ENCODE measurements at regions not wholly inside any gene's neighbourhood (a gene's known extent, or its start where the extent isn't known, plus 50 kb on each side); places are given as distances from the start of the nearest gene placed in this dataset.
"Not testable (repeated sequence)": the region's sequence is repeated elsewhere in the genome, so short reads cannot be mapped to it uniquely, and the experiment has no call there.

- H3K9me3 ChIP-seq (ENCODE audit: control insufficient read depth, low read length) = peaks cover 6% of the 10 kb centered on the region
- no peaks in the 10 kb centered on the region for H3K4me1 ChIP-seq (ENCODE audit: control insufficient read depth, insufficient read depth, low read depth, low read length)
- no peak overlapping the region for H4K91ac ChIP-seq (ENCODE audit: low read length)
- H3K79me1 ChIP-seq (replicated peaks; ENCODE audit: low read length, poor library complexity, severe bottlenecking) = no peaks in the 10 kb centered on the region
- peak overlapping the region; percentile 70 for H3K27ac ChIP-seq (ENCODE audit: low read length, poor library complexity, severe bottlenecking)
- H2AK5ac ChIP-seq (ENCODE audit: low read length, severe bottlenecking) = no peak overlapping the region
- no peak overlapping the region for H3K18ac ChIP-seq (ENCODE audit: low read depth in 1 of 2, low read length in 2 of 2)
- H3K14ac ChIP-seq (ENCODE audit: low read length in 2 of 2) = no peak overlapping the region
- H3K4me2 ChIP-seq (ENCODE audit: low read length, poor library complexity, severe bottlenecking) = no peak overlapping the region
- H3K4ac ChIP-seq (ENCODE audit: low read depth in 1 of 2, low read length in 2 of 2) = no peak overlapping the region
- 61% methylated on average over 4 of the region's 5 CpGs for WGBS
- H3K9ac ChIP-seq (ENCODE audit: low read length) = peak overlapping the region; percentile 67
- H2BK12ac ChIP-seq (ENCODE audit: low read length in 2 of 2) = no peak overlapping the region
- peak; percentile 45 for DNase-seq
- no peak overlapping the region for H4K8ac ChIP-seq (ENCODE audit: low read length)
- no peak overlapping the region for H2BK15ac ChIP-seq (ENCODE audit: low read depth, poor library complexity, severe bottlenecking)
- no peak overlapping the region for H3K23ac ChIP-seq (ENCODE audit: low read length in 2 of 2)
- H2BK5ac ChIP-seq (ENCODE audit: low read depth, low read length, poor library complexity, severe bottlenecking) = no peak overlapping the region
- no peaks in the 10 kb centered on the region for H3K36me3 ChIP-seq (ENCODE audit: control insufficient read depth in 1 of 2, insufficient read depth in 2 of 2, low read depth in 1 of 2, low read length in 2 of 2)
- no peaks in the 10 kb centered on the region for H3K27me3 ChIP-seq (ENCODE audit: control insufficient read depth in 1 of 2, insufficient read depth in 1 of 2, low read length in 2 of 2)
- H3K4me3 ChIP-seq (ENCODE audit: insufficient read depth in 1 of 2, low read depth in 1 of 2, low read length in 2 of 2) = no peak overlapping the region
- no peak overlapping the region for H2BK120ac ChIP-seq (ENCODE audit: low read depth, low read length)
- H2AFZ ChIP-seq (ENCODE audit: low read depth, low read length) = no peak overlapping the region
These were observed 248.0 kb downstream of the TRIML1 start for GRCh38 chr4:188387179-188387791.

DNA sequence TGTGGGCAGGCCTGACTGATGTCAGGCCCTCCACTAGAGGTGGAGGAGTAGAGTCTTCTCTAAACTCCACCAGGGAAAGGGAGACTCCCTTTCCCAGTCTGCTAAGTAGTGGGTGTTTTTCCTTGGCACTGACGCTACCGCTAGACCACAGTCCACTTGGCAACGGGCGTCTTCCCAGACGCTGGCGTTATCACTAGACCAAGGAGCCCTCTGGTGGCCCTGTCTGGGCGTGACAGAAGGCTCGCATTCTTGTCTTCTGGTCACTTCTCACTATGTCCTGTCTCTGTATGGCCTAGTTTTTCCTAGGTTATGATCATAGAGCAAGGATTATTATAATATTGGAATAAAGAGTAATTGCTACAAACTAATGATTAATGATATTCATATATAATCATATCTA lies 252.1 kb downstream of the TRIML1 start:
- H3K4me3 ChIP-seq (ENCODE audit: insufficient read depth in 1 of 2, low read depth in 1 of 2, low read length in 2 of 2) = not testable (repeated sequence)

GRCh38 chr4:188396037-188396436 lies 256.8 kb downstream of the TRIML1 start:
- no peak overlapping the region for H2BK5ac ChIP-seq (ENCODE audit: low read depth, low read length, poor library complexity, severe bottlenecking)
- no peak overlapping the region for H2AK5ac ChIP-seq (ENCODE audit: low read length, severe bottlenecking)
- WGBS = 51% methylated on average over 2 of the region's 5 CpGs
- no peak overlapping the region for H3K9ac ChIP-seq (ENCODE audit: low read length)
- H3K9me3 ChIP-seq (ENCODE audit: control insufficient read depth, low read length) = no peaks in the 10 kb centered on the region
- no peak overlapping the region for H3K4me3 ChIP-seq (ENCODE audit: insufficient read depth in 1 of 2, low read depth in 1 of 2, low read length in 2 of 2)
- peak overlapping the region in 1 of 2 experiments; percentile 6 for H3K4ac ChIP-seq (ENCODE audit: low read depth in 1 of 2, low read length in 2 of 2)
- no peaks in the 10 kb centered on the region for H3K36me3 ChIP-seq (ENCODE audit: control insufficient read depth in 1 of 2, insufficient read depth in 2 of 2, low read depth in 1 of 2, low read length in 2 of 2)
- no peak overlapping the region for H3K23ac ChIP-seq (ENCODE audit: low read length in 2 of 2)
- no peak overlapping the region for H2BK120ac ChIP-seq (ENCODE audit: low read depth, low read length)
- H4K8ac ChIP-seq (ENCODE audit: low read length) = no peak overlapping the region
- no peak overlapping the region for H2AFZ ChIP-seq (ENCODE audit: low read depth, low read length)
- no peak overlapping the region for H3K14ac ChIP-seq (ENCODE audit: low read length in 2 of 2)
- no peaks in the 10 kb centered on the region for H3K79me1 ChIP-seq (replicated peaks; ENCODE audit: low read length, poor library complexity, severe bottlenecking)
- no peak overlapping the region for H3K4me2 ChIP-seq (ENCODE audit: low read length, poor library complexity, severe bottlenecking)
- no peak overlapping the region for H2BK15ac ChIP-seq (ENCODE audit: low read depth, poor library complexity, severe bottlenecking)
- DNase-seq = peak; percentile 58
- H2BK12ac ChIP-seq (ENCODE audit: low read length in 2 of 2) = no peak overlapping the region
- H4K91ac ChIP-seq (ENCODE audit: low read length) = no peak overlapping the region
- H3K4me1 ChIP-seq (ENCODE audit: control insufficient read depth, insufficient read depth, low read depth, low read length) = no peaks in the 10 kb centered on the region
- peak overlapping the region; percentile 26 for H3K27ac ChIP-seq (ENCODE audit: low read length, poor library complexity, severe bottlenecking)
- no peak overlapping the region for H3K18ac ChIP-seq (ENCODE audit: low read depth in 1 of 2, low read length in 2 of 2)
- H3K27me3 ChIP-seq (ENCODE audit: control insufficient read depth in 1 of 2, insufficient read depth in 1 of 2, low read length in 2 of 2) = no peaks in the 10 kb centered on the region

More for the DNA sequence above, 252.1 kb downstream of the TRIML1 start:
- not testable (repeated sequence) for H3K14ac ChIP-seq (ENCODE audit: low read length in 2 of 2); H3K4me2 ChIP-seq (ENCODE audit: low read length, poor library complexity, severe bottlenecking); DNase-seq; H3K9me3 ChIP-seq (ENCODE audit: control insufficient read depth, low read length); H3K36me3 ChIP-seq (ENCODE audit: control insufficient read depth in 1 of 2, insufficient read depth in 2 of 2, low read depth in 1 of 2, low read length in 2 of 2); H3K79me1 ChIP-seq (replicated peaks; ENCODE audit: low read length, poor library complexity, severe bottlenecking); H3K9ac ChIP-seq (ENCODE audit: low read length); H2AFZ ChIP-seq (ENCODE audit: low read depth, low read length); H4K8ac ChIP-seq (ENCODE audit: low read length); H2BK15ac ChIP-seq (ENCODE audit: low read depth, poor library complexity, severe bottlenecking); H3K27me3 ChIP-seq (ENCODE audit: control insufficient read depth in 1 of 2, insufficient read depth in 1 of 2, low read length in 2 of 2); H3K4me1 ChIP-seq (ENCODE audit: control insufficient read depth, insufficient read depth, low read depth, low read length); H2BK120ac ChIP-seq (ENCODE audit: low read depth, low read length); H3K27ac ChIP-seq (ENCODE audit: low read length, poor library complexity, severe bottlenecking); H3K23ac ChIP-seq (ENCODE audit: low read length in 2 of 2); H3K18ac ChIP-seq (ENCODE audit: low read depth in 1 of 2, low read length in 2 of 2); H2BK12ac ChIP-seq (ENCODE audit: low read length in 2 of 2); H4K91ac ChIP-seq (ENCODE audit: low read length); H2AK5ac ChIP-seq (ENCODE audit: low read length, severe bottlenecking); H3K4ac ChIP-seq (ENCODE audit: low read depth in 1 of 2, low read length in 2 of 2); H2BK5ac ChIP-seq (ENCODE audit: low read depth, low read length, poor library complexity, severe bottlenecking)
- WGBS = 95% methylated on average over 7 of the region's 8 CpGs

GRCh38 chr4:188399834-188400233 lies 260.6 kb downstream of the TRIML1 start:
- Histone ChIP-seq H3K4me3 (ENCODE audit: insufficient read depth in 1 of 2, low read depth in 1 of 2, low read length in 2 of 2) (no peak overlapping the region), H3K27ac (ENCODE audit: low read length, poor library complexity, severe bottlenecking) (no peak overlapping the region), H4K91ac (ENCODE audit: low read length) (no peak overlapping the region), H3K4me1 (ENCODE audit: control insufficient read depth, insufficient read depth, low read depth, low read length) (no peaks in the 10 kb centered on the region), H2AFZ (ENCODE audit: low read depth, low read length) (no peak overlapping the region), H2BK120ac (ENCODE audit: low read depth, low read length) (no peak overlapping the region), H3K4ac (ENCODE audit: low read depth in 1 of 2, low read length in 2 of 2) (no peak overlapping the region), H2BK5ac (ENCODE audit: low read depth, low read length, poor library complexity, severe bottlenecking) (no peak overlapping the region), H3K18ac (ENCODE audit: low read depth in 1 of 2, low read length in 2 of 2) (no peak overlapping the region), H2BK15ac (ENCODE audit: low read depth, poor library complexity, severe bottlenecking) (no peak overlapping the region), H2BK12ac (ENCODE audit: low read length in 2 of 2) (no peak overlapping the region), H3K9ac (ENCODE audit: low read length) (peak overlapping the region; percentile 91), H3K23ac (ENCODE audit: low read length in 2 of 2) (no peak overlapping the region), H3K36me3 (ENCODE audit: control insufficient read depth in 1 of 2, insufficient read depth in 2 of 2, low read depth in 1 of 2, low read length in 2 of 2) (peaks cover 0 to 25% of the 10 kb centered on the region in 2 experiments), H3K27me3 (ENCODE audit: control insufficient read depth in 1 of 2, insufficient read depth in 1 of 2, low read length in 2 of 2) (no peaks in the 10 kb centered on the region), H3K14ac (ENCODE audit: low read length in 2 of 2) (no peak overlapping the region), H2AK5ac (ENCODE audit: low read length, severe bottlenecking) (no peak overlapping the region), H3K9me3 (ENCODE audit: control insufficient read depth, low read length) (peaks cover 13% of the 10 kb centered on the region), H3K4me2 (ENCODE audit: low read length, poor library complexity, severe bottlenecking) (no peak overlapping the region), H4K8ac (ENCODE audit: low read length) (no peak overlapping the region), H3K79me1 (replicated peaks; ENCODE audit: low read length, poor library complexity, severe bottlenecking) (no peaks in the 10 kb centered on the region)
- no peak for DNase-seq
- 42% methylated on average over 6 of the region's 6 CpGs for WGBS
